ENCODE measurements at regions not wholly inside any gene's neighbourhood (a gene's known extent, or its start where the extent isn't known, plus 50 kb on each side); places are given as distances from the start of the nearest gene placed in this dataset.

DNA sequence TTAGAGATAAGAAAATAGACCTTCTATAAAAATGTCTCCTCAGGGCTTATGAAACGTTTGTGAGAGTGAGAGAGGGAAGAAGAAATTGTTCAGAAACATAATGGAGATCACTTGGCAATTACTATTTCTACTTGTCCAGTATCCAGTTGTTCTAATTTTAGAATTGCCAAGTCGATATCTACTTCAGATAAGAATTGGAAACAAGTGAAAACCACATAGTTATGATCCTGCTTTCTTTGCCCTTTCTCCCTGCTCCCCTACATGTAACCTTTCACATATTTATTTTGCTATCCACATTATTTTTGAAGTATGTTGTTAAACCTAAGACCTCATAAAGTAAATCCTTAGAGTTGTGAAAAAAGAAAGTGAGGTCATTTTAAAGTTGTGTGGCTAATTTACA is 1154.7 kb upstream of the ADGRL2 start:
- intact Hi-C loops (cut with micrococcal nuclease; ENCODE audit: unreplicated experiment) = loop anchor here (10.0 kb wide), 1 partner anchor 81 kb away; no protein-coding TSS in a partner anchor
- TF ChIP-seq, protein P1, sequence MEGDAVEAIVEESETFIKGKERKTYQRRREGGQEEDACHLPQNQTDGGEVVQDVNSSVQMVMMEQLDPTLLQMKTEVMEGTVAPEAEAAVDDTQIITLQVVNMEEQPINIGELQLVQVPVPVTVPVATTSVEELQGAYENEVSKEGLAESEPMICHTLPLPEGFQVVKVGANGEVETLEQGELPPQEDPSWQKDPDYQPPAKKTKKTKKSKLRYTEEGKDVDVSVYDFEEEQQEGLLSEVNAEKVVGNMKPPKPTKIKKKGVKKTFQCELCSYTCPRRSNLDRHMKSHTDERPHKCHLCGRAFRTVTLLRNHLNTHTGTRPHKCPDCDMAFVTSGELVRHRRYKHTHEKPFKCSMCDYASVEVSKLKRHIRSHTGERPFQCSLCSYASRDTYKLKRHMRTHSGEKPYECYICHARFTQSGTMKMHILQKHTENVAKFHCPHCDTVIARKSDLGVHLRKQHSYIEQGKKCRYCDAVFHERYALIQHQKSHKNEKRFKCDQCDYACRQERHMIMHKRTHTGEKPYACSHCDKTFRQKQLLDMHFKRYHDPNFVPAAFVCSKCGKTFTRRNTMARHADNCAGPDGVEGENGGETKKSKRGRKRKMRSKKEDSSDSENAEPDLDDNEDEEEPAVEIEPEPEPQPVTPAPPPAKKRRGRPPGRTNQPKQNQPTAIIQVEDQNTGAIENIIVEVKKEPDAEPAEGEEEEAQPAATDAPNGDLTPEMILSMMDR (IDR thresholded peaks at IDR 0.05; ENCODE audit: insufficient read depth in 1 of 2, low read depth in 1 of 2, low read length in 1 of 2, severe bottlenecking in 1 of 2, unreplicated experiment in 1 of 2) = no peak
- ChIA-PET CTCF (no interaction called here), POLR2A (no interaction called here)
- Mint-ChIP-seq H3K27me3 (ENCODE audit: insufficient read depth, unreplicated experiment) (no peaks in the 10 kb centered on the region), H3K4me3 (ENCODE audit: unreplicated experiment) (no peak overlapping the region), H3K36me3 (ENCODE audit: insufficient read depth, unreplicated experiment) (no peaks in the 10 kb centered on the region), H3K9me3 (ENCODE audit: unreplicated experiment) (no peaks in the 10 kb centered on the region), H3K4me1 (ENCODE audit: low read depth, unreplicated experiment) (no peaks in the 10 kb centered on the region), H3K27ac (ENCODE audit: unreplicated experiment) (no peak overlapping the region)
- H3K4me3 ChIP-seq (ENCODE audit: low read depth, low read length) = no peak overlapping the region
- no TSS peak for BruUV-seq (replicated peaks)
- no peaks in the 10 kb centered on the region for H3K9me3 ChIP-seq
- DNase-seq = no peak
- H3K27me3 ChIP-seq (replicated peaks; ENCODE audit: control insufficient read depth, insufficient read depth, low read length) = no peaks in the 10 kb centered on the region
- no peaks in the 10 kb centered on the region for H3K4me1 ChIP-seq
- H3K36me3 ChIP-seq (ENCODE audit: control insufficient read depth, insufficient read depth, low read length) = no peaks in the 10 kb centered on the region

GRCh38 chr1:80645621-80646020 is 1155.1 kb upstream of the ADGRL2 start:
- no peak overlapping the region for H3K4me3 ChIP-seq (ENCODE audit: low read depth, low read length)
- H3K36me3 ChIP-seq (ENCODE audit: control insufficient read depth, insufficient read depth, low read length) = no peaks in the 10 kb centered on the region
- CTCF ChIA-PET = no interaction called here
- no peaks in the 10 kb centered on the region for H3K4me1 ChIP-seq
- Mint-ChIP-seq H3K4me1 (ENCODE audit: low read depth, unreplicated experiment) (no peaks in the 10 kb centered on the region), H3K27me3 (ENCODE audit: insufficient read depth, unreplicated experiment) (no peaks in the 10 kb centered on the region), H3K36me3 (ENCODE audit: insufficient read depth, unreplicated experiment) (no peaks in the 10 kb centered on the region), H3K4me3 (ENCODE audit: unreplicated experiment) (no peak overlapping the region), H3K27ac (ENCODE audit: unreplicated experiment) (no peak overlapping the region), H3K9me3 (ENCODE audit: unreplicated experiment) (no peaks in the 10 kb centered on the region)
- TF ChIP-seq, protein P1 (IDR thresholded peaks at IDR 0.05; ENCODE audit: insufficient read depth in 1 of 2, low read depth in 1 of 2, low read length in 1 of 2, severe bottlenecking in 1 of 2, unreplicated experiment in 1 of 2) = no peak
- DNase-seq = no peak
- intact Hi-C loops (cut with micrococcal nuclease; ENCODE audit: unreplicated experiment) = loop anchor here (10.0 kb wide), 1 partner anchor 81 kb away; no protein-coding TSS in a partner anchor
- no peaks in the 10 kb centered on the region for H3K9me3 ChIP-seq
- BruUV-seq (replicated peaks) = no TSS peak
- POLR2A ChIA-PET = no interaction called here
- no peaks in the 10 kb centered on the region for H3K27me3 ChIP-seq (replicated peaks; ENCODE audit: control insufficient read depth, insufficient read depth, low read length)

DNA sequence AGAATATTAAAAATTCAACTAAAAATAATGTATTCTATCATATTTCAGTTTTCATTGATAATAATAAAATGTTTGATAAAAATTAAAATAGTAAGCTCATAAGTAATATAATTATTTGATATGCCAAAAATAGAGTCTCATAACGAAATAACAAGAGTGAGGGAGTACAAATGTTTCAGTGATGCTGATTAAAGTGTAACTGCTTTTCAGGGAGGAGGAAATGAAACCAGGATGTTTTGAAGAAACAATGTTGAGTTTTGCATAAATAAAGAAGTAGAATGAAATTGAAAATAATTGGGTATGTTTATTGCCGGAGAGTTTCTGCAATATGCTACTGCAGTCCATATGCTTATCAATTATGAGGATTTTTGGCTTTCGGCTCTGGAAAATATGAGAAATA is 1159.8 kb upstream of the ADGRL2 start:
- H3K27me3 ChIP-seq (replicated peaks; ENCODE audit: control insufficient read depth, insufficient read depth, low read length) = no peaks in the 10 kb centered on the region
- H3K36me3 ChIP-seq (ENCODE audit: control insufficient read depth, insufficient read depth, low read length) = no peaks in the 10 kb centered on the region
- ChIA-PET POLR2A (no interaction called here), CTCF (no interaction called here)
- Mint-ChIP-seq H3K36me3 (ENCODE audit: insufficient read depth, unreplicated experiment) (no peaks in the 10 kb centered on the region), H3K27ac (ENCODE audit: unreplicated experiment) (no peak overlapping the region), H3K4me3 (ENCODE audit: unreplicated experiment) (no peak overlapping the region), H3K4me1 (ENCODE audit: low read depth, unreplicated experiment) (peaks cover 7% of the 10 kb centered on the region), H3K9me3 (ENCODE audit: unreplicated experiment) (no peaks in the 10 kb centered on the region), H3K27me3 (ENCODE audit: insufficient read depth, unreplicated experiment) (no peaks in the 10 kb centered on the region)
- DNase-seq = no peak
- BruUV-seq (replicated peaks) = no TSS peak
- H3K9me3 ChIP-seq = no peaks in the 10 kb centered on the region
- H3K4me3 ChIP-seq (ENCODE audit: low read depth, low read length) = no peak overlapping the region
- H3K4me1 ChIP-seq = no peaks in the 10 kb centered on the region
- TF ChIP-seq, protein P1 (IDR thresholded peaks at IDR 0.05; ENCODE audit: insufficient read depth in 1 of 2, low read depth in 1 of 2, low read length in 1 of 2, severe bottlenecking in 1 of 2, unreplicated experiment in 1 of 2) = no peak
- intact Hi-C loops (cut with micrococcal nuclease; ENCODE audit: unreplicated experiment) = loop anchor here (10.0 kb wide), 1 partner anchor 76 kb away; no protein-coding TSS in a partner anchor

All from Caco-2 (cell line).